ENCODE measurements at regions not wholly inside any gene's neighbourhood (a gene's known extent, or its start where the extent isn't known, plus 50 kb on each side); places are given as distances from the start of the nearest gene placed in this dataset.

- TF ChIP-seq, protein P1, sequence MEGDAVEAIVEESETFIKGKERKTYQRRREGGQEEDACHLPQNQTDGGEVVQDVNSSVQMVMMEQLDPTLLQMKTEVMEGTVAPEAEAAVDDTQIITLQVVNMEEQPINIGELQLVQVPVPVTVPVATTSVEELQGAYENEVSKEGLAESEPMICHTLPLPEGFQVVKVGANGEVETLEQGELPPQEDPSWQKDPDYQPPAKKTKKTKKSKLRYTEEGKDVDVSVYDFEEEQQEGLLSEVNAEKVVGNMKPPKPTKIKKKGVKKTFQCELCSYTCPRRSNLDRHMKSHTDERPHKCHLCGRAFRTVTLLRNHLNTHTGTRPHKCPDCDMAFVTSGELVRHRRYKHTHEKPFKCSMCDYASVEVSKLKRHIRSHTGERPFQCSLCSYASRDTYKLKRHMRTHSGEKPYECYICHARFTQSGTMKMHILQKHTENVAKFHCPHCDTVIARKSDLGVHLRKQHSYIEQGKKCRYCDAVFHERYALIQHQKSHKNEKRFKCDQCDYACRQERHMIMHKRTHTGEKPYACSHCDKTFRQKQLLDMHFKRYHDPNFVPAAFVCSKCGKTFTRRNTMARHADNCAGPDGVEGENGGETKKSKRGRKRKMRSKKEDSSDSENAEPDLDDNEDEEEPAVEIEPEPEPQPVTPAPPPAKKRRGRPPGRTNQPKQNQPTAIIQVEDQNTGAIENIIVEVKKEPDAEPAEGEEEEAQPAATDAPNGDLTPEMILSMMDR (IDR thresholded peaks at IDR 0.05) = no peak
- TF ChIP-seq POLR2A (IDR thresholded peaks at IDR 0.05) = no peak
Observed at GRCh38 chr11:42812960-42813359, 498.8 kb upstream of the API5 start.

Data from Peyer's patch (tissue), 4 donors.